Fibroblast of upper back skin (primary cell): ENCODE measurements at regions not wholly inside any gene's neighbourhood (a gene's known extent, or its start where the extent isn't known, plus 50 kb on each side); places are given as distances from the start of the nearest gene placed in this dataset.
"Not testable (repeated sequence)": the region's sequence is repeated elsewhere in the genome, so short reads cannot be mapped to it uniquely, and the experiment has no call there.

Experiments used
- DNase-seq: peaks from one replicate; pipeline ENCODE4 v3.0.0-alpha.2; 2013

GRCh38 chr4:13678186-13678924 is 50.8 kb upstream of the BOD1L1 start:
- no peak for DNase-seq

DNA sequence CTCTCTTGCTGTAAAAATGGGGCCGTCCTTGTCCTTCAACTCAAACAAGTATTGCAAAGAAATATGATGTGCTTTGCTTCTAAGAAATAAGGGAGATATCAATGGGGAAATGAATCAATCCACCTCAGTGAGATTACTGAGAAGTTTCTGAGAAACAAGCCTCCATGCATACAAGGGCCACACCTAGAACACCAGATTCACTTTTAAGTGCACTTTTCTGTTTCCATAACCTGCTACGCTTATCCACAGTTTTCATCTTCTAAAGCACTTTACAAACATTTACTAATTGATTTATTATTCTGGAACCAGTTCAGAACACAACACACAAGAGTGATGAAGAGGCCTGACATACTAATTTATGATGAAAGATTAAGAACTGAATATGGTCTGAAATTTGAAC is 54.0 kb upstream of the BOD1L1 start:
- DNase-seq: no peak

DNA sequence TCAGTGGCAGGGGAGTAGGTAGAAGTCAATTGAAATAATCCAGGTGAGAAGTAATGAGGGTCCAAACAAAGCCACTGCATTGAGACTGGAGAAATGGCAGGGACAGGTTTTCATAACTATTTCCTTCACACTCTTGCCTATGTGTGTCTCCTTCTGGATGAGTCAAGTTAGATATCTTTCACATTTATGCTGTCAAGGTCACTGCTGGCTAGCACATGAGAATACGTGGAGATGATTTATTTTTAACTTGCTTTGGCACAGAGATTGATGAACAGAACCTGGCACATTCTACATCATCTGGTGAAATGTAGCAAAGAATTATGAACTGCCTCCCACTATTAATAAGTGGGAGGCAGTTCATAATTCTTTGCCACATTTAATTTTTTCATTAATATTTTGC is 66.7 kb upstream of the BOD1L1 start:
- DNase-seq: no peak

DNA sequence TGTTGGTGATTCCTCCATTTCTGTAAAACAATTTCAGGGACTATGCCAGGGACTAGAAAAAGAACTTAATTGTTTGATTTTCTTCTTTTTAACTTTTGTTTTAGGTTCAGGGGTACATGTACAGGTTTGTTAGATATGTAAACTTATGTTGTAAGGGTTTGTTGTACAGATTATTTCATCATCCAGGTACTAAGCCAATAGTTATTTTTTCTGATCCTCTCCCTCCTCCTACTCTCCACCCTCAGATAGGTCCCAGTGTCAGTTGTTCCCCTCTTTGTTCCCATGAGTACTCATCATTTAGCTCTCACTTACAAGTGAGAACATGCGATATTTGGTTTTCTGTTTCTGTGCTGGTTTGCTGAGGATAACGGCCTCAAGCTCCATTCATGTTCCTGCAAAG is 70.8 kb upstream of the BOD1L1 start:
- no peak for DNase-seq

DNA sequence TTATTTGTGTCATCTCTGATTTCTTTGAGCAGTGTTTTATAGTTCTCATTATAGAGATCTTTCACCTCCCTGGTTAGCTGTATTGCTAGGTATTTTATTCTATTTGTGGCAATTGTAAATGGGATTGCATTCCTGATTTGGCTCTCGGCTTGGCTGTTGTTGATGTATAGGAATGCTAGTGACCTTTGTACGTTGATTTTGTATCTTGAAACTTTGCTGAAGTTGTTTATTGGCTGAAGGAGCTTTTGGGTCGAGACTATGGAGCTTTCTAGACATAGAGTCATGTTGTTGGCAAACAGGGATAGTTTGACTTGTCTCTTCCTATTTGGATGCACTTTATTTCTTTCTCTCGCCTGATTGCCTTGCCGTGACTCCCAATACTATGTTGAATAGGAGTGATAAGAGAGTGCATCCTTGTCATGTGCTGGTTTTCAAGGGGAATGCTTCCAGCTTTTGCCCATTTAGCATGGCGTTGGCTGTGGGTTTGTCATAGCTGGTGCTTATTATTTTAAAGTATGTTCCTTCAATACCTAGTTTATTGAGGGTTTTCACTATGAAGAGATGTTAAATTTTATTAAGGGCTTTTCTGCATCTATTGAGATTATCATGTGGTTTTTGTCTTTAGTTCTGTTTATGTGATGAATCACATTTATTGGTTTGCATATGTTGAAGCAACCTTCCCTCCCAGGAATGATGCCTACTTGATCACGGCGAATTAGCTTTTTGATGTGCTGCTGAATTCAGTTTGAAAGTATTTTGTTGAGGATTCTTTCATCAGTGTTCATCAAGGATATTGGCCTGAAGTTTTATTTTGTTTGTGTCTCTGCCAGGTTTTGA is 72.7 kb upstream of the BOD1L1 start:
- DNase-seq: peak; percentile 89

- DNase-seq: not testable (repeated sequence)
Observed at GRCh38 chr4:13700858-13701140, 73.3 kb upstream of the BOD1L1 start.

GRCh38 chr4:13701937-13702446 is 74.5 kb upstream of the BOD1L1 start:
- peak; percentile 74 for DNase-seq

DNA sequence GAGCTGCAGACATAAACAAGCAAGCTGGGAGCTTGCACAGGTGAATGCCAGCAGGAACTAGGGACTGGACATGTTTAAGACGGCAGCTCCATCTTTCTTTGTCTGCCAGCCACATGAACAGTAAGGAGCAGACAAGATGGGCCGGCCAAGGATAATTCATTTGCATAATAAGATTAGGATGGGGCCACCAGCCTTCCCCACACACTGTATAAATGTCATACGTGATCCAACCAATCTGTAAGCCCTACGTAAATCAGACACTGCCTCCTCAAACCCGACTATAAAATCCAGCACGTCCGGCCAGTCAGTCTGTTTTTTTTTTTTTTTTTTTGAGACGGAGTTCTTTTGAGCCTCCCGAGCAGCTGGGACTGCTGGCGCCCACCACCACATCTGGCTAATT is 75.6 kb upstream of the BOD1L1 start:
- DNase-seq: no peak

- DNase-seq: no peak
Observed at GRCh38 chr4:13704035-13704434, 76.5 kb upstream of the BOD1L1 start.

DNA sequence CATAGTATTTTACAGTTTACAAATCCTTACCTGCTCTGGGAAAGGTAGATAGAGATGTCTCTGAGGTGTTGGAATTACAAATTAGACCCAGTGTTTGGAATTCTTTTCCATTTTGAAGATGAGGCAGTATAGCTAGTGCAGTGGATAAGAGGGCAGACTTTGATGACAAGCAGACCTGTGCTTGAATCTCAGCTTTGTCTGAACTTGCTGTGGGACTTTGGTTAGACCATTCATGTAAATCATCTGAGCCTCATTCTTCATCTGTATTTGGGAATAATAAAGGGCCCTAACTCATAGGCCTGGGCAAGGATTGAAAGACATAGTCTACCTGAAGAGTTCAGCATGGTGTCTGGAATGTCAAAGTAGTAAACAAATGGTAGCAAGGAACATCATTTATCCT is 77.2 kb upstream of the BOD1L1 start:
- no peak for DNase-seq

GRCh38 chr4:13705521-13706041 is 78.1 kb upstream of the BOD1L1 start:
- no peak for DNase-seq

DNA sequence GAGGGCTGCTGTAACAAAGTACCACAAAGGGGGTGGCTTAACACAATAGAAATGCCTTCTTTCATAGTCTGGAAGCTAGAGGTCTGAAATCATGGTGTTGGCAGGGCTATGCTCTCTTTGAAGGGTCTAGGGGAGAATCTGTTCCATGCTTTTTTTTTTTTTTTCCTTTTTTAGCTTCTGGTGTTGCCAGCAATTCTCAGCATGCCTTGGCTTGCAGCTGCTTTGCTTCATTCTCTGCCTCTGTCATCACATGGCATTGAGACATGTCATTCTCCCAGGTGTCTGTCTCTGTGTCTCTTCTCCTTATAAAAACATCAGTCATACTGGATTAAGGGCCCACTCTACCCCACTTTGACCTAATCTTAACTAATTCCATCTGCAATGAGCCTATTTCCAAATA is 78.6 kb upstream of the BOD1L1 start:
- peak; percentile 34 for DNase-seq

DNA sequence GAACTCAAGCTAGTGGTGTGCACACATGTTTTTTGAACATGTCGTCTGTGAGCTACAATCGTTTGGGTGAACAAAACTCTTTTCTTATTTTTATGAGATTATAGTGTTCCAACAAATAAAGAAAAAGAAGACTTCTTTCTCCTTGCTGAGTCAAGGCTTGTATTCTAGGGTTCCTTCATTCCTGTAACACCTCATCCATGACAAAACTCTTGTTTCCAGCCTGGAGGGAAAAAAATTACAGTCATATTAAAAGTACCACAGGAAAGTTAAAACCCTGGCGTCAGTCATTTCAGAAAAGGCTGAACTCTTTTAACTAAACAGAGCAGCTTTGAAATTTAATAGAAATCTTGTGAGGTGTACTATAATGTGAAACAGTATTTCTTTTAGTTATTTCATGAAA is 79.2 kb upstream of the BOD1L1 start:
- no peak for DNase-seq

- DNase-seq: no peak
Observed at GRCh38 chr4:13710246-13710885, 82.8 kb upstream of the BOD1L1 start.

GRCh38 chr4:13711233-13711785 is 83.8 kb upstream of the BOD1L1 start:
- DNase-seq: no peak

DNA sequence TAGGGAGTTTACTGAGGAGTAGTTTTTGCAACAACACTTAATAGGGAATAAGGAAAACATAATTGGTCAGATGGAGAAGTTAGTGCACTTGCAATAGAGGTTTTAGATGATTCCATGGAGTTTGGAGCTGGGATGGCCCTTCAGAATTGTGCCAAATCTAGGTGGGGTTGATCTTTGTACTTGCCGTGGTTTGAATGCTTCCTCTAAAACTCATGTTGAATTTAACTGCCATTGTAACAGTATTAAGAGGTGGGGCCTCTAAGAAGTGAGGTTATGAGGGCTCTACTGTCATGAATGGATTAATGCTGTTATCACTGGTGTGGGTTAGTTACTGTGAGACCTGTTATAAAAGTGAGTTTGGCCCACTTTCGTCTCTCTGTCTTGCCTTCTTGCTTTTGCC is 94.4 kb upstream of the BOD1L1 start:
- no peak for DNase-seq

DNA sequence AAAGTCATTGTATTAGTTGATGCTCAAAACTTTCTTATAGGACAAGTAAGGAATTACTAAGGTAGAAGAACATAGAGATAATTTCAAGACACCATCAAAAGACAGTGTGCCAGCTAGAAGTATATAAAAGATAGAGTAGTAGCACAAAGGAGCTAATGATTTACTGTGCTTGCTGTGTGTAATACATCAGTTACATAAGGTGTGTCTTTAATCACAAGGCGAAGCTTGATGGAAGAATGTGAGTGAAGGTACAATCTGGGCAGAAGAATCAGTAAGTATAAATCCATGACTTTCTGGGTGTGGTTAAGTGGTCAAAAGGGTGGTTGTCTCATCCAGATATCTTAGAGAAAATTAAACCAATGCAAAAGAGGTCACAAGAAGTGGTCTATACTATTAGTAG is 95.1 kb upstream of the BOD1L1 start:
- DNase-seq: no peak

- DNase-seq: no peak
Observed at GRCh38 chr4:13728761-13729160, 101.2 kb upstream of the BOD1L1 start.

DNA sequence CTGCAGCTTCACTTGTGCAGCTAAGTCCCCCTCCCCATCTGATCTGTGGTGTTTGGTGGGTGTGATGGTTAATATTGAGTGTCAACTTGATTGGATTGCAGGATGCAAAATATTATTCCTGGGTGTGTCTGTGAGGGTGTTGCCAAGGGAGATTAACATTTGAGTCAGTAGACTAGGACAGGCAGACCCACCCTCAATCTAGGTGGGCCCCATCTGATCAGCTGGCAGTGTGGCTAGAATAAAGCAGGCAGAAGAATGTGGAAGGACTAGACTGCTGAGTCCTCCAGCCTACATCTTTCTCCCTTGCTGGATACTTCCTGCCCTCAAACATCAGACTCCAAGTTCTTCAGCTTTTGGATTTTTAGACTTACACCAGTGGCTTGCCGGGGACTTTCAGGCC is 103.5 kb upstream of the BOD1L1 start:
- DNase-seq: no peak

- no peak for DNase-seq
Observed at GRCh38 chr4:13733817-13734216, 106.3 kb upstream of the BOD1L1 start.

- DNase-seq: no peak
Observed at GRCh38 chr4:13750594-13750993, 123.1 kb upstream of the BOD1L1 start.

DNA sequence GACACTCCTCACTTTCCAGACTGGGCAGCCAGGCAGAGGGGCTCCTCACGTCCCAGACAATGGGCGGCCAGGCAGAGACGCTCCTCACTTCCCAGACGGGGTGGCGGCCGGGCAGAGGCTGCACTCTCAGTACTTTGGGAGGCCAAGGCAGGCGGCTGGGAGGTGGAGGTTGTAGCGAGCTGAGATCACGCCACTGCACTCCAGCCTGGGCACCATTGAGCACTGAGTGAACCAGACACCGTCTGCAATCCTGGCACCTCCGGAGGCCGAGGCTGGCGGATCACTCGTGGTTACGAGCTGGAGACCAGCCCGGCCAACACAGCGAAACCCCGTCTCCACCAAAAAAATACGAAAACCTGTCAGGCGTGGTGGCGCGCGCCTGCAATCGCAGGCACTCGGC is 134.1 kb upstream of the BOD1L1 start:
- DNase-seq: not testable (repeated sequence)

- DNase-seq: no peak
Observed at GRCh38 chr4:13762130-13762529, 134.6 kb upstream of the BOD1L1 start.
